ENCODE measurements at regions not wholly inside any gene's neighbourhood (a gene's known extent, or its start where the extent isn't known, plus 50 kb on each side); places are given as distances from the start of the nearest gene placed in this dataset.

DNA sequence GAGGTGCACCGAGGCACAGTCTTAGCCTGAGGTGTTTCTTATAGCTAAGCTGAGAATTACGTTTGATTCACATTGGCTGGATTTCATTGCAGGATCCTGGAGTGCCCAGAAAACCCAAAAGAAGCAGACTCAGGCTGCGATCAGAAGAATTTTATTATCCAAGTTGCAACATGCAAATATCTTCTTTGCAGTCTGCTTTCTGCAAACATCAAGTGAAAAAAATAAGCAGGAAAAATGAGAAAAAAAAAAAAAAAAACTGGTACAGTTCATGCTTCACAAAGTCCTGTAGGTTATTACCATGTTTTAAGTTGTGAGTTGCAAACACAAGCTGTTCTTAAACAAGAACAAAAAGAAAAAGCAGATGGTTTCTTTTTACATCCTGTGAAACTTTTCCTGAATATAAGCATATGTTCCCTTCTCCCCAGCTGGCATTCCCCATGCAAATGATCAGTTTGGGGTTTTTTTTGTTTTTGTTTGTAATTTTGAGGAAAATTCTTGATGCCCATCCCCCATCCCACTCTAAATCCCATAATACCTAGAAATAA, 349.0 kb downstream of the CBLN4 start:
- no peak for DNase-seq
- Histone ChIP-seq H3K27ac (no peak overlapping the region), H3K9me3 (no peaks in the 10 kb centered on the region), H3K27me3 (no peaks in the 10 kb centered on the region), H3K36me3 (no peaks in the 10 kb centered on the region), H3K4me3 (no peak overlapping the region), H3K4me1 (ENCODE audit: insufficient read depth) (peaks cover 3% of the 10 kb centered on the region)
- TF ChIP-seq, protein P1, sequence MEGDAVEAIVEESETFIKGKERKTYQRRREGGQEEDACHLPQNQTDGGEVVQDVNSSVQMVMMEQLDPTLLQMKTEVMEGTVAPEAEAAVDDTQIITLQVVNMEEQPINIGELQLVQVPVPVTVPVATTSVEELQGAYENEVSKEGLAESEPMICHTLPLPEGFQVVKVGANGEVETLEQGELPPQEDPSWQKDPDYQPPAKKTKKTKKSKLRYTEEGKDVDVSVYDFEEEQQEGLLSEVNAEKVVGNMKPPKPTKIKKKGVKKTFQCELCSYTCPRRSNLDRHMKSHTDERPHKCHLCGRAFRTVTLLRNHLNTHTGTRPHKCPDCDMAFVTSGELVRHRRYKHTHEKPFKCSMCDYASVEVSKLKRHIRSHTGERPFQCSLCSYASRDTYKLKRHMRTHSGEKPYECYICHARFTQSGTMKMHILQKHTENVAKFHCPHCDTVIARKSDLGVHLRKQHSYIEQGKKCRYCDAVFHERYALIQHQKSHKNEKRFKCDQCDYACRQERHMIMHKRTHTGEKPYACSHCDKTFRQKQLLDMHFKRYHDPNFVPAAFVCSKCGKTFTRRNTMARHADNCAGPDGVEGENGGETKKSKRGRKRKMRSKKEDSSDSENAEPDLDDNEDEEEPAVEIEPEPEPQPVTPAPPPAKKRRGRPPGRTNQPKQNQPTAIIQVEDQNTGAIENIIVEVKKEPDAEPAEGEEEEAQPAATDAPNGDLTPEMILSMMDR (IDR thresholded peaks at IDR 0.05), result no peak
- no peak for TF ChIP-seq POLR2A (IDR thresholded peaks at IDR 0.05)
- no peak for TF ChIP-seq EP300 (IDR thresholded peaks at IDR 0.05)
- 4 to 26% (median 6%) methylated on average over 3 of the region's 3 CpGs for WGBS, 3 donors
- intact Hi-C loops (cut with DNase I), result no loop called here

DNA sequence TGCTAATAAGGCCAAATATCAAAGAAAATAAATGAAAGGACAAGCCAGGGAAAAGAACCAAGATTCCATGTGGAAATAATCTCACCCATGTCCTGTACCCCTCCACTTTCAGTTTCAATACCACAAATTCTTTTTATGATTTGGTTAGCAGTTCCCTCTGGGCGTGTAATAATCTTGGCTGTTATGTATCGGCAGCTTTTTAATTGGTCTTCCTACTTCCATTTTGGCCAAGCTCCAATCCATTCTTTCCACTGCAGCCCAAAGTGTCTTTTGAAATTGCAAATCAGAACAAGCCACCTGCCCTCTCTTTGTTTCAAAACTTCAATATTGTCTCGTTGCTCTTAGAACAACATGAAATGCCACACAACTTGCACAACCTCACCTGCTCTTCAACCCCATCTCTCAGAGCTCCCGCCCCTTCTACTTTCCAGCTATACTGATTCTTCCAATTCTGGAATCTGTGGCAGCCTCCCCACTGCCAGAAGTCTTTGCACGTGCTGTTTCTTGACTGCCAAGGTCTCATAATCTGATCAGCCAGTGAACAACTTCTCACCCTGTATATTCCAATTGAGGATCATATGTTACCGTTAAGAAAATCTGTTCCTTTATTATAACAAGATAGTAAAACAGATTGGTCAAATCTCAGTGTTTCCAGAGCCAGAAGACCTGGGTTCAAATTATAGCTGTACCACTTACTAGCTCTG, 354.5 kb downstream of the CBLN4 start:
- TF ChIP-seq, protein P1 (IDR thresholded peaks at IDR 0.05), result no peak
- TF ChIP-seq POLR2A (IDR thresholded peaks at IDR 0.05) (no peak), EP300 (IDR thresholded peaks at IDR 0.05) (no peak)
- DNase-seq, result no peak
- intact Hi-C loops (cut with DNase I), result no loop called here
- peaks cover 6% of the 10 kb centered on the region for H3K4me1 ChIP-seq (ENCODE audit: insufficient read depth)
- H3K27me3 ChIP-seq, result no peaks in the 10 kb centered on the region
- no peak overlapping the region for H3K4me3 ChIP-seq
- no peaks in the 10 kb centered on the region for H3K9me3 ChIP-seq
- H3K36me3 ChIP-seq, result no peaks in the 10 kb centered on the region
- H3K27ac ChIP-seq, result no peak overlapping the region
- WGBS, 3 donors, result 31 to 36% (median 35%) methylated on average over 6 of the region's 6 CpGs

DNA sequence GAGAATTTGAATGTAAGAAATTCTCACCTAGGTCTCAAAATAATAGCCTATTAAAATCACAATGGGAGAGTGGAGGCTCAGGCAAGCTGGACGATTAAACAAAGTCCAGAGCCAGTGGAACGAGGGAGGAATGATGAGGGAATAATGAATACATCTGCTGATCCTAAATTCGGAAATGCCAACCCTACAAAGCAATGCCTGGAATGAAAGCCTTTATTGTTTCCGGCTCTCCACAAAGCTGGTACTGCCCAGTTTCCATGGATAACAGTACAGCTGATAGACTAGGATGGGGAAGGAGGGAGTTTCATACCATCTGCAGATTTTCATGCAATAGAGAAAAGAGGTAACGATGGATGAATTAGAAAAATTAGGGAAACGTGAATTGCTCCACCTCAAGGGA, 356.1 kb downstream of the CBLN4 start:
- H3K27me3 ChIP-seq, result no peaks in the 10 kb centered on the region
- no peak for DNase-seq
- no peaks in the 10 kb centered on the region for H3K9me3 ChIP-seq
- intact Hi-C loops (cut with DNase I), result no loop called here
- H3K27ac ChIP-seq, result no peak overlapping the region
- TF ChIP-seq EP300 (IDR thresholded peaks at IDR 0.05) (no peak), POLR2A (IDR thresholded peaks at IDR 0.05) (no peak)
- TF ChIP-seq, protein P1 (IDR thresholded peaks at IDR 0.05), result no peak
- WGBS, 3 donors, result 66 to 74% (median 74%) methylated on average over 6 of the region's 6 CpGs
- H3K4me1 ChIP-seq (ENCODE audit: insufficient read depth), result peaks cover 3% of the 10 kb centered on the region
- H3K4me3 ChIP-seq, result no peak overlapping the region
- H3K36me3 ChIP-seq, result no peaks in the 10 kb centered on the region

DNA sequence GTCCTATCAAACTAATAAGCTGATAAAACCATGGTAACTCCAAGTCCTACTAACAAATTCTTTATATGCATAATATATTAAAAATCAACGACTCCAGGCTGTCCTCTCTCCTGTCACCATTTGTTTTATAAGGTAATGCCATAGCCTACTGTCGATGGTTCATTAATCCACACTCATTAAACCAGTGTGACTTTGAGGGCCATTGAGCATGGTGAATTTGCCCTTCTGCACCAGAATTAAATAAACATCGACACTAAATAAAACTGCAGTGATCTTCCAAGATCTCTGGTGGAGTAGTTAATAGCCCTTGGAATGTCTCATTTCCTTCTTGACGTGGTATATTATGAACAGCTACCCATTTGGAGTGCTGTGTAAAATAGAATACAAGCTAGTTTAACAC, 358.5 kb downstream of the CBLN4 start:
- DNase-seq, result no peak
- no peaks in the 10 kb centered on the region for H3K9me3 ChIP-seq
- 84 to 87% (median 85%) methylated on average over 4 of the region's 4 CpGs for WGBS, 3 donors
- H3K4me1 ChIP-seq (ENCODE audit: insufficient read depth), result peaks cover 3% of the 10 kb centered on the region
- intact Hi-C loops (cut with DNase I), result loop anchor here in 1 of 4 donors (2.0 kb wide), 1 partner anchor 52 kb away; no protein-coding TSS in a partner anchor
- no peaks in the 10 kb centered on the region for H3K27me3 ChIP-seq
- no peak for TF ChIP-seq POLR2A (IDR thresholded peaks at IDR 0.05)
- TF ChIP-seq, protein P1 (IDR thresholded peaks at IDR 0.05), result no peak
- no peak for TF ChIP-seq EP300 (IDR thresholded peaks at IDR 0.05)
- H3K4me3 ChIP-seq, result no peak overlapping the region
- no peaks in the 10 kb centered on the region for H3K36me3 ChIP-seq
- H3K27ac ChIP-seq, result no peak overlapping the region
